AG10803 (cell line): ENCODE measurements at regions not wholly inside any gene's neighbourhood (a gene's known extent, or its start where the extent isn't known, plus 50 kb on each side); places are given as distances from the start of the nearest gene placed in this dataset.

Experiments used
- DNase-seq: peaks from one replicate; pipeline ENCODE4 v3.0.0; 2010; ENCODE audit warnings: low read depth
- H3K4me3 ChIP-seq: 2 replicates; pipeline ENCODE4 v1.5.1; 2011; ENCODE audit warnings: mild to moderate bottlenecking, low read length, control low read depth
- CTCF ChIP-seq: conservative IDR thresholded peaks from 2 replicates; pipeline ENCODE4 v1.5.1; 2011; ENCODE audit warnings: mild to moderate bottlenecking, low read length, control low read depth, inconsistent platforms

DNA sequence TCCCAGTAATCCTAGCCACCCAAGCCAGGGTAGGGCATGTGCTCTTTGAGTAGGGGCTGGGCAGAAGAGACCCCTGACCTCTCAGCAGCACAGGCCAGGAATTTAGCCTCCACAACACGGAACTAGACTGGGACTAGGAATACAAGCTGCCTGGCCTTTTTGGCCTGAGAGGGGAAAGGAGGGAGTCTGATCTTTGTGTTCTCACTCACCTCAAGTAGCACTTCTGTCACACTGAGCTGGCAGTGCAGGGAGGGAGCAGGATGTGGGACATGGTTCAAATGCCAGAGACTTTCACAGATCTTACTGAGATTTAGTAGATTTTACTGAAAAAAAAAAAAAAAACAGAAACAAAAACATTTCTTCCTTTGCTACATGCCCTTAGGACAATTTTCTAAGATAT lies 395.2 kb downstream of the CMPK2 start:
- no peak for TF ChIP-seq CTCF
- H3K4me3 ChIP-seq, result no peak overlapping the region
- no peak for DNase-seq

- no peak for TF ChIP-seq CTCF
- no peak for DNase-seq
- no peak overlapping the region for H3K4me3 ChIP-seq
Observed at GRCh38 chr2:6471419-6471818, 394.3 kb downstream of the CMPK2 start.

DNA sequence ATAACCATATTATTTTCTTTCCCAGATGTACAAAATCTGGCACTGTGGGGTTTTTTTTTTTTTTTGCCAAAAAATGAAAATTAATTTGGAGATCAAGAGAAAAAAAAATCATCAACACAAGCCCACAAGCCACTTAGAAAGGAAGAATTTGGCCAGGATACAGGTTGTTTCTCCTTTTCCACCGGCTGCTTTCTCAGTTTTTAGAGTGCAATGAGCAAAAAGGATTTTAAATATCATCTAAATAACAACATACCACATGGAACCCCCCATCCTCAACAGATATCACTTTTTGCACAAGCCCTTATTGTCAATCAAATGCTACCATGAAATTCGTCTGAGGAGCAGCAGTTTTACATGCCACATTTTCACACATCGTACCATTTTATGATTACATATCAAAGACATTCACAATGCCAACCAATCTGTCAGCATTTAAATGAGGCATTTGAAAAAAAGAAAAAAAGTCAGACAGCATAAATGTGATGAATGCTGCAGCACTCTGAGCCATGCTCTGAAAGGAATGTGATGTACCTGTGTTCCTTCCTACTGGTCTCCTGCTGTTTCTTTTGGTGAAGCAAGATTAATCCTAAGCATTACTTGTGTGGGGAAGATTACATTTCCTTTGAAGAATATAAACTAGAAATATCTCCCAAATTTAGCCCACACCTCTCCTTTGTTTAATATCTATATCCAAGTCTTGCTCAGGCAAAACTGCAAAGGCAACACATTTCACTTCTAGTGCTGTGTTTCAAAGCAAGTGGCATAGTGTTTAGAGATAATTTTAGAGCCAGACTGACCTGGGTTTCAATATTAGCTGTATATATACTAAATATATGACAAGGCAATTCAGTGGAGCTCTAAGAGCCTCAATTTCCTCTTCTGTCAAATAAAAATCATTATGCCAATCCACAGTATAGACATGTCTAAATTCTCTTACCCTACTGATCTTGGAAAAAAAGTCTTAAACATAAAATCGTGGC lies 391.3 kb downstream of the CMPK2 start:
- no peak for DNase-seq
- TF ChIP-seq CTCF, result no peak
- H3K4me3 ChIP-seq, result no peak overlapping the region

GRCh38 chr2:6475155-6475940 lies 390.4 kb downstream of the CMPK2 start:
- no peak for DNase-seq
- no peak overlapping the region for H3K4me3 ChIP-seq
- TF ChIP-seq CTCF, result no peak

DNA sequence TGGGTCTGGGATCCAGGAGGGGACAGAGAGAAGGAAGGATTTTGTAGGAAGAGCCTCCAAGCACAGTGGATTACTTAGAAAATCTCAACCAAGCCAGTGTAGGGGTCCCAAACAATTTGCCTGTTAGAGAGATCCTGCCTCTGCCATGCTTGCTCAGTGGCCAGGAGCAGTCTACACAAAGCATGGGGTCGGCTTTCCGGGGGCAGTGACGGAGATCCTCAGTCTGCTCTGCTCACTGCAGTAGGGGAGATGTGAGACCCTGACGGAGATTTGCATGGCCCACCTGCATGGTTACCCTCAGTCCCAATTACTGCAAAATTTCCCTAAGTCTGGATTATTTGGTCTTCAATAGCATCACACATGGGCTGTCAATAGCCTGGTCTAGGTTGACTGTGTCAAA lies 385.2 kb downstream of the CMPK2 start:
- TF ChIP-seq CTCF, result no peak
- no peak for DNase-seq
- H3K4me3 ChIP-seq, result no peak overlapping the region

- no peak overlapping the region for H3K4me3 ChIP-seq
- no peak for DNase-seq
- TF ChIP-seq CTCF, result no peak
Observed at GRCh38 chr2:6482256-6482655, 383.5 kb downstream of the CMPK2 start.
